ENCODE measurements at regions not wholly inside any gene's neighbourhood (a gene's known extent, or its start where the extent isn't known, plus 50 kb on each side); places are given as distances from the start of the nearest gene placed in this dataset.

- CTCF ChIA-PET, result no interaction called here
- Histone ChIP-seq H3K4me1 (replicated peaks; ENCODE audit: insufficient read depth) (no peaks in the 10 kb centered on the region), H2AFZ (no peak overlapping the region), H3K4me2 (no peak overlapping the region), H4K20me1 (ENCODE audit: insufficient read depth) (no peaks in the 10 kb centered on the region), H3K36me3 (ENCODE audit: low read depth) (no peaks in the 10 kb centered on the region), H3K27me3 (ENCODE audit: insufficient read depth, low read depth) (peaks cover 25% of the 10 kb centered on the region), H3K9me3 (ENCODE audit: insufficient read depth, low read depth) (no peaks in the 10 kb centered on the region), H3K27ac (no peak overlapping the region), H3K79me2 (ENCODE audit: low read depth) (no peaks in the 10 kb centered on the region), H3F3A (ENCODE audit: insufficient read depth, low read depth) (no peaks in the 10 kb centered on the region), H3K4me3 (no peak overlapping the region), H3K9me2 (ENCODE audit: insufficient read depth) (no peaks in the 10 kb centered on the region)
- POLR2A ChIA-PET (ENCODE audit: unreplicated experiment), result no interaction called here
- no TSS peak for BruUV-seq (replicated peaks)
- TF ChIP-seq CTCF (conservative IDR thresholded peaks at IDR 0.05) (no peak), EZH2 (IDR thresholded peaks at IDR 0.05; ENCODE audit: low read depth) (no peak)
- no peak for DNase-seq
- intact Hi-C loops (cut with micrococcal nuclease; ENCODE audit: unreplicated experiment), result no loop called here
These were observed 253.9 kb upstream of the FZD8 start for GRCh38 chr10:35896001-35896400.

- no peak overlapping the region for H3K4me3 ChIP-seq
- CTCF ChIA-PET, result no interaction called here
- H3K79me2 ChIP-seq (ENCODE audit: low read depth), result no peaks in the 10 kb centered on the region
- no TSS peak for BruUV-seq (replicated peaks)
- H4K20me1 ChIP-seq (ENCODE audit: insufficient read depth), result no peaks in the 10 kb centered on the region
- H3K27ac ChIP-seq, result no peak overlapping the region
- no peaks in the 10 kb centered on the region for H3F3A ChIP-seq (ENCODE audit: insufficient read depth, low read depth)
- H3K36me3 ChIP-seq (ENCODE audit: low read depth), result no peaks in the 10 kb centered on the region
- H3K4me1 ChIP-seq (replicated peaks; ENCODE audit: insufficient read depth), result no peaks in the 10 kb centered on the region
- H2AFZ ChIP-seq, result no peak overlapping the region
- no peak for TF ChIP-seq EZH2 (IDR thresholded peaks at IDR 0.05; ENCODE audit: low read depth)
- no peak for TF ChIP-seq CTCF (conservative IDR thresholded peaks at IDR 0.05)
- H3K9me3 ChIP-seq (ENCODE audit: insufficient read depth, low read depth), result no peaks in the 10 kb centered on the region
- DNase-seq, result no peak
- no peak overlapping the region for H3K4me2 ChIP-seq
- peaks cover 22% of the 10 kb centered on the region for H3K27me3 ChIP-seq (ENCODE audit: insufficient read depth, low read depth)
- POLR2A ChIA-PET (ENCODE audit: unreplicated experiment), result no interaction called here
- intact Hi-C loops (cut with micrococcal nuclease; ENCODE audit: unreplicated experiment), result no loop called here
- no peaks in the 10 kb centered on the region for H3K9me2 ChIP-seq (ENCODE audit: insufficient read depth)
These were observed 253.2 kb upstream of the FZD8 start for GRCh38 chr10:35895331-35895730.

- no peaks in the 10 kb centered on the region for H3K36me3 ChIP-seq (ENCODE audit: low read depth)
- H3K4me3 ChIP-seq, result no peak overlapping the region
- peaks cover 7% of the 10 kb centered on the region; the same call in 1 of the 2 replicates for H3K27me3 ChIP-seq (ENCODE audit: insufficient read depth, low read depth)
- H3F3A ChIP-seq (ENCODE audit: insufficient read depth, low read depth), result no peaks in the 10 kb centered on the region
- H3K9me3 ChIP-seq (ENCODE audit: insufficient read depth, low read depth), result no peaks in the 10 kb centered on the region
- H3K27ac ChIP-seq, result no peak overlapping the region
- H3K79me2 ChIP-seq (ENCODE audit: low read depth), result no peaks in the 10 kb centered on the region
- H4K20me1 ChIP-seq (ENCODE audit: insufficient read depth), result no peaks in the 10 kb centered on the region
- no peak overlapping the region for H3K4me2 ChIP-seq
- no peak overlapping the region for H2AFZ ChIP-seq
- no peak for TF ChIP-seq CTCF (conservative IDR thresholded peaks at IDR 0.05)
- TF ChIP-seq EZH2 (IDR thresholded peaks at IDR 0.05; ENCODE audit: low read depth), result no peak
- DNase-seq, result no peak
- ChIA-PET POLR2A (ENCODE audit: unreplicated experiment) (no interaction called here), CTCF (no interaction called here)
- intact Hi-C loops (cut with micrococcal nuclease; ENCODE audit: unreplicated experiment), result no loop called here
- no TSS peak for BruUV-seq (replicated peaks)
- no peaks in the 10 kb centered on the region for H3K4me1 ChIP-seq (replicated peaks; ENCODE audit: insufficient read depth)
- H3K9me2 ChIP-seq (ENCODE audit: insufficient read depth), result no peaks in the 10 kb centered on the region
These were observed 250.4 kb upstream of the FZD8 start for GRCh38 chr10:35892526-35892925.
